Omental fat pad (tissue), 3 donors: ENCODE measurements at regions not wholly inside any gene's neighbourhood (a gene's known extent, or its start where the extent isn't known, plus 50 kb on each side); places are given as distances from the start of the nearest gene placed in this dataset.
A peak's percentile ranks its signal among the peaks of the same experiment; 100 is the strongest.
"Not testable (repeated sequence)": the region's sequence is repeated elsewhere in the genome, so short reads cannot be mapped to it uniquely, and the experiment has no call there.

Experiments
- ATAC-seq: fragments of 150-250 bp; one replicate; pipeline ENCODE4 v1.9.1; 2016; ENCODE audit warnings: mild to moderate bottlenecking, moderate library complexity; ENCODE audit not compliant: low FRiP score
- DNase-seq: peaks from one replicate; pipeline ENCODE4 v3.0.0-alpha.2; 2019; ENCODE audit warnings: low spot score
- CTCF ChIP-seq, 3 donors: fragments of 450-650 bp; IDR thresholded peaks; one replicate each; pipeline ENCODE4 v1.5.1; 2016 to 2017; ENCODE audit warnings: antibody characterized with exemption in 3 of 3, mild to moderate bottlenecking in 3 of 3, moderate library complexity in 2 of 3

- DNase-seq (no peak), ATAC-seq (peak; percentile 41)
- no peak for TF ChIP-seq CTCF (IDR thresholded peaks at IDR 0.05)
These were observed 140.7 kb upstream of the THUMPD2 start for GRCh38 chr2:39919511-39920306.

GRCh38 chr2:39918886-39919285, 139.8 kb upstream of the THUMPD2 start:
- no peak for TF ChIP-seq CTCF (IDR thresholded peaks at IDR 0.05)
- no peak for DNase-seq
- no peak for ATAC-seq

GRCh38 chr2:39917371-39917770, 138.3 kb upstream of the THUMPD2 start:
- not testable (repeated sequence) for ATAC-seq, DNase-seq

- ATAC-seq = no peak
- TF ChIP-seq CTCF (IDR thresholded peaks at IDR 0.05) = no peak
- DNase-seq = no peak
These were observed 135.9 kb upstream of the THUMPD2 start for GRCh38 chr2:39914949-39915348.

GRCh38 chr2:39913648-39914461, 134.8 kb upstream of the THUMPD2 start:
- peak in 1 of 3 donors; percentile 58 for TF ChIP-seq CTCF (IDR thresholded peaks at IDR 0.05)
- DNase-seq = no peak
- ATAC-seq = peak; percentile 44

GRCh38 chr2:39902103-39902502, 123.0 kb upstream of the THUMPD2 start:
- ATAC-seq (no peak), DNase-seq (no peak)
- TF ChIP-seq CTCF (IDR thresholded peaks at IDR 0.05) = no peak

- DNase-seq (no peak), ATAC-seq (no peak)
- TF ChIP-seq CTCF (IDR thresholded peaks at IDR 0.05) = no peak
These were observed 119.9 kb upstream of the THUMPD2 start for GRCh38 chr2:39898934-39899333.
